ENCODE measurements at regions not wholly inside any gene's neighbourhood (a gene's known extent, or its start where the extent isn't known, plus 50 kb on each side); places are given as distances from the start of the nearest gene placed in this dataset.
"Not testable (repeated sequence)": the region's sequence is repeated elsewhere in the genome, so short reads cannot be mapped to it uniquely, and the experiment has no call there.

- Mint-ChIP-seq H3K9me3 (ENCODE audit: unreplicated experiment) (no peaks in the 10 kb centered on the region), H3K4me3 (ENCODE audit: unreplicated experiment) (no peak overlapping the region), H3K4me1 (ENCODE audit: unreplicated experiment) (no peaks in the 10 kb centered on the region), H3K27ac (ENCODE audit: unreplicated experiment) (no peak overlapping the region), H3K27me3 (ENCODE audit: unreplicated experiment) (peaks cover 5% of the 10 kb centered on the region), H3K36me3 (ENCODE audit: low read depth, unreplicated experiment) (no peaks in the 10 kb centered on the region)
- TF ChIP-seq CTCF (IDR thresholded peaks at IDR 0.05; ENCODE audit: unreplicated experiment) = no peak
- no peak for DNase-seq (ENCODE audit: low spot score)
Observed at GRCh38 chr14:97129639-97130038, 332.5 kb downstream of the VRK1 start.

- peak overlapping the region; percentile 0 for H3K4me3 Mint-ChIP-seq (ENCODE audit: unreplicated experiment)
- DNase-seq (ENCODE audit: low spot score); H3K9me3 Mint-ChIP-seq (ENCODE audit: unreplicated experiment); H3K4me1 Mint-ChIP-seq (ENCODE audit: unreplicated experiment); H3K27me3 Mint-ChIP-seq (ENCODE audit: unreplicated experiment); H3K36me3 Mint-ChIP-seq (ENCODE audit: low read depth, unreplicated experiment); H3K27ac Mint-ChIP-seq (ENCODE audit: unreplicated experiment): not testable (repeated sequence)
Observed at GRCh38 chr14:97135847-97136246, 338.7 kb downstream of the VRK1 start.

- H3K27me3 Mint-ChIP-seq (ENCODE audit: unreplicated experiment) = peaks cover 2% of the 10 kb centered on the region
- no peaks in the 10 kb centered on the region for H3K36me3 Mint-ChIP-seq (ENCODE audit: low read depth, unreplicated experiment)
- peaks cover 4% of the 10 kb centered on the region for H3K4me1 Mint-ChIP-seq (ENCODE audit: unreplicated experiment)
Observed at GRCh38 chr14:97137705-97138104, 340.5 kb downstream of the VRK1 start.

GRCh38 chr14:97138801-97139200 lies 341.6 kb downstream of the VRK1 start:
- Mint-ChIP-seq H3K4me1 (ENCODE audit: unreplicated experiment) (peaks cover 4% of the 10 kb centered on the region), H3K27ac (ENCODE audit: unreplicated experiment) (no peak overlapping the region), H3K36me3 (ENCODE audit: low read depth, unreplicated experiment) (no peaks in the 10 kb centered on the region), H3K9me3 (ENCODE audit: unreplicated experiment) (no peaks in the 10 kb centered on the region), H3K27me3 (ENCODE audit: unreplicated experiment) (peaks cover 2% of the 10 kb centered on the region), H3K4me3 (ENCODE audit: unreplicated experiment) (no peak overlapping the region)
- DNase-seq (ENCODE audit: low spot score) = no peak
- TF ChIP-seq CTCF (IDR thresholded peaks at IDR 0.05; ENCODE audit: unreplicated experiment) = no peak

More at GRCh38 chr14:97137705-97138104, 340.5 kb downstream of the VRK1 start:
- TF ChIP-seq CTCF (IDR thresholded peaks at IDR 0.05; ENCODE audit: unreplicated experiment) = no peak
- Mint-ChIP-seq H3K9me3 (ENCODE audit: unreplicated experiment) (no peaks in the 10 kb centered on the region), H3K4me3 (ENCODE audit: unreplicated experiment) (no peak overlapping the region), H3K27ac (ENCODE audit: unreplicated experiment) (no peak overlapping the region)
- no peak for DNase-seq (ENCODE audit: low spot score)

GRCh38 chr14:97143011-97143410 lies 345.8 kb downstream of the VRK1 start:
- TF ChIP-seq CTCF (IDR thresholded peaks at IDR 0.05; ENCODE audit: unreplicated experiment) = no peak
- no peak for DNase-seq (ENCODE audit: low spot score)
- Mint-ChIP-seq H3K4me1 (ENCODE audit: unreplicated experiment) (peaks cover 4% of the 10 kb centered on the region), H3K36me3 (ENCODE audit: low read depth, unreplicated experiment) (no peaks in the 10 kb centered on the region), H3K9me3 (ENCODE audit: unreplicated experiment) (no peaks in the 10 kb centered on the region), H3K27ac (ENCODE audit: unreplicated experiment) (no peak overlapping the region), H3K27me3 (ENCODE audit: unreplicated experiment) (no peaks in the 10 kb centered on the region), H3K4me3 (ENCODE audit: unreplicated experiment) (no peak overlapping the region)

GRCh38 chr14:97143456-97143855 lies 346.3 kb downstream of the VRK1 start:
- H3K4me3 Mint-ChIP-seq (ENCODE audit: unreplicated experiment) = no peak overlapping the region
- H3K9me3 Mint-ChIP-seq (ENCODE audit: unreplicated experiment) = no peaks in the 10 kb centered on the region
- no peak for TF ChIP-seq CTCF (IDR thresholded peaks at IDR 0.05; ENCODE audit: unreplicated experiment)
- no peak for DNase-seq (ENCODE audit: low spot score)
- no peaks in the 10 kb centered on the region for H3K27me3 Mint-ChIP-seq (ENCODE audit: unreplicated experiment)
- no peak overlapping the region for H3K27ac Mint-ChIP-seq (ENCODE audit: unreplicated experiment)
- H3K36me3 Mint-ChIP-seq (ENCODE audit: low read depth, unreplicated experiment) = no peaks in the 10 kb centered on the region
- peaks cover 4% of the 10 kb centered on the region for H3K4me1 Mint-ChIP-seq (ENCODE audit: unreplicated experiment)

- H3K36me3 Mint-ChIP-seq (ENCODE audit: low read depth, unreplicated experiment); DNase-seq (ENCODE audit: low spot score); H3K9me3 Mint-ChIP-seq (ENCODE audit: unreplicated experiment); H3K4me3 Mint-ChIP-seq (ENCODE audit: unreplicated experiment); H3K27me3 Mint-ChIP-seq (ENCODE audit: unreplicated experiment); H3K27ac Mint-ChIP-seq (ENCODE audit: unreplicated experiment): not testable (repeated sequence)
- H3K4me1 Mint-ChIP-seq (ENCODE audit: unreplicated experiment) = peaks cover 20% of the 10 kb centered on the region
Observed at GRCh38 chr14:97148021-97148420, 350.8 kb downstream of the VRK1 start.
